Uterus (tissue), 3 donors: ENCODE measurements at regions not wholly inside any gene's neighbourhood (a gene's known extent, or its start where the extent isn't known, plus 50 kb on each side); places are given as distances from the start of the nearest gene placed in this dataset.

ENCODE experiments used
- DNase-seq, 2 donors: peaks; one replicate each; pipeline ENCODE4 v3.0.0-alpha.2; 2019 to 2020
- H3K27ac ChIP-seq, 2 donors: fragments of 200-600 bp; sonication (generic); 1 replicate in 1 of 2; 2 replicates in 1 of 2; pipeline ENCODE4 v1.5.1; 2016 to 2018
- H3K27me3 ChIP-seq, 2 donors: fragments of 200-600 bp; sonication (generic); one replicate each; pipeline ENCODE4 v1.5.1; 2018 to 2019; ENCODE audit warnings: control low read depth in 1 of 2
- H3K36me3 ChIP-seq, 2 donors: fragments of 200-600 bp; sonication (generic); one replicate each; pipeline ENCODE4 v1.5.1; 2019; ENCODE audit warnings: control low read depth in 1 of 2
- H3K4me1 ChIP-seq, 2 donors: fragments of 200-600 bp; sonication (generic); one replicate each; pipeline ENCODE4 v1.5.1; 2018 to 2019; ENCODE audit warnings: control low read depth in 1 of 2
- H3K4me3 ChIP-seq, 2 donors: fragments of 200-600 bp; sonication (generic); 1 replicate in 1 of 2; 2 replicates in 1 of 2; pipeline ENCODE4 v1.5.1; 2018 to 2019; ENCODE audit warnings: mild to moderate bottlenecking in 1 of 2
- H3K9me3 ChIP-seq, 2 donors: fragments of 200-600 bp; sonication (generic); one replicate each; pipeline ENCODE4 v1.5.1; 2019; ENCODE audit warnings: control low read depth in 1 of 2
- POLR2A ChIP-seq, 2 donors: fragments of 450-650 bp; IDR thresholded peaks; one replicate each; pipeline ENCODE4 v1.6.1; 2016; ENCODE audit warnings: antibody characterized with exemption in 2 of 2, mild to moderate bottlenecking in 1 of 2, moderate library complexity in 1 of 2
- intact Hi-C: fragments of 100-400 bp; cut with DNase I; formaldehyde crosslinking; loops from one replicate; pipeline ENCODE4 v1.15.1; 2023; ENCODE audit warnings: low total_unique reads
- TF ChIP-seq, protein P1 (sequence below), 4 experiments: fragments of 200-600 bp in 2 of 4; fragments of 450-650 bp in 2 of 4; sonication (generic) in 2 of 4; IDR thresholded peaks; one replicate each; pipeline ENCODE4 v1.5.1; 2016 to 2019; ENCODE audit warnings: antibody characterized with exemption in 4 of 4, mild to moderate bottlenecking in 2 of 4, moderate library complexity in 1 of 4
- donor health status: DM: yes; HTN: yes; CAD: no.

GRCh38 chr18:56065086-56065485, 477.1 kb upstream of the TCF4 start:
- Histone ChIP-seq H3K27ac (no peak overlapping the region), H3K27me3 (no peaks in the 10 kb centered on the region), H3K36me3 (no peaks in the 10 kb centered on the region), H3K9me3 (no peaks in the 10 kb centered on the region), H3K4me1 (no peaks in the 10 kb centered on the region), H3K4me3 (no peak overlapping the region)
- TF ChIP-seq, protein P1, sequence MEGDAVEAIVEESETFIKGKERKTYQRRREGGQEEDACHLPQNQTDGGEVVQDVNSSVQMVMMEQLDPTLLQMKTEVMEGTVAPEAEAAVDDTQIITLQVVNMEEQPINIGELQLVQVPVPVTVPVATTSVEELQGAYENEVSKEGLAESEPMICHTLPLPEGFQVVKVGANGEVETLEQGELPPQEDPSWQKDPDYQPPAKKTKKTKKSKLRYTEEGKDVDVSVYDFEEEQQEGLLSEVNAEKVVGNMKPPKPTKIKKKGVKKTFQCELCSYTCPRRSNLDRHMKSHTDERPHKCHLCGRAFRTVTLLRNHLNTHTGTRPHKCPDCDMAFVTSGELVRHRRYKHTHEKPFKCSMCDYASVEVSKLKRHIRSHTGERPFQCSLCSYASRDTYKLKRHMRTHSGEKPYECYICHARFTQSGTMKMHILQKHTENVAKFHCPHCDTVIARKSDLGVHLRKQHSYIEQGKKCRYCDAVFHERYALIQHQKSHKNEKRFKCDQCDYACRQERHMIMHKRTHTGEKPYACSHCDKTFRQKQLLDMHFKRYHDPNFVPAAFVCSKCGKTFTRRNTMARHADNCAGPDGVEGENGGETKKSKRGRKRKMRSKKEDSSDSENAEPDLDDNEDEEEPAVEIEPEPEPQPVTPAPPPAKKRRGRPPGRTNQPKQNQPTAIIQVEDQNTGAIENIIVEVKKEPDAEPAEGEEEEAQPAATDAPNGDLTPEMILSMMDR (IDR thresholded peaks at IDR 0.05): no peak
- TF ChIP-seq POLR2A (IDR thresholded peaks at IDR 0.05): no peak
- DNase-seq: no peak
- intact Hi-C loops: no loop called here

GRCh38 chr18:56062931-56063330, 474.9 kb upstream of the TCF4 start:
- no peak for DNase-seq
- Histone ChIP-seq H3K9me3 (no peaks in the 10 kb centered on the region), H3K27me3 (no peaks in the 10 kb centered on the region), H3K27ac (no peak overlapping the region), H3K36me3 (no peaks in the 10 kb centered on the region), H3K4me3 (no peak overlapping the region), H3K4me1 (no peaks in the 10 kb centered on the region)
- no peak for TF ChIP-seq POLR2A (IDR thresholded peaks at IDR 0.05)
- TF ChIP-seq, protein P1 (IDR thresholded peaks at IDR 0.05): no peak
- intact Hi-C loops: no loop called here

DNA sequence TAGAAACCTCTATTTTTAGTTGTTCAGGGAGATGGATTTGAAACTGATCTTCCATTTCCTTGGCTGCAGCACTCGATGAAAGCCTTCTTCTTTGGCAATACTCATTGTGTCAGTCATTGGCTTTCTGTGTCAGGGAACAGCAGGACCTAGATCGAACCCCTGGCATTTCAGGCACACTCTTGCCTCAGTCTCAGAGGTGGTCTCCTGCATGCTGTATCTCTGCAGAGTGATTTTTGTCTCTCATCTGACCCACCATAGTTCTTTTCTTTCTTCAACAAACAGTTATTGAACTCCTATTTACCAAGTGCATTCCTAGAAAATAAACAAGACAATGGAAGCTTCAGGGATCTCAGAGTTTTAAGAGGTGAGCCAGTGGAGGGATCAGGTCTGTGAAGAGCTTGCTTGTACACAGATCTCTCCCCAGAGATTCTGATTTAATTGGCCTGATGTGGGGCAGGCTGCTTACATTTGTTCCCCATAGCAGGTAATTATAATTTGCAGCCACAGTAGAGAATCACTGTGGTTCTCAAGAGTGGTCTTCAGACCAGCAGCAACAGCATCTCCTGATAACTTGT, 473.1 kb upstream of the TCF4 start:
- H3K4me3 ChIP-seq: no peak overlapping the region
- no peaks in the 10 kb centered on the region for H3K36me3 ChIP-seq
- TF ChIP-seq, protein P1 (IDR thresholded peaks at IDR 0.05): no peak
- no peak for TF ChIP-seq POLR2A (IDR thresholded peaks at IDR 0.05)
- no peaks in the 10 kb centered on the region for H3K4me1 ChIP-seq
- H3K27ac ChIP-seq: no peak overlapping the region
- intact Hi-C loops: no loop called here
- DNase-seq: no peak
- no peaks in the 10 kb centered on the region for H3K27me3 ChIP-seq
- H3K9me3 ChIP-seq: no peaks in the 10 kb centered on the region

GRCh38 chr18:56052202-56052601, 464.2 kb upstream of the TCF4 start:
- Histone ChIP-seq H3K4me1 (no peaks in the 10 kb centered on the region), H3K4me3 (no peak overlapping the region), H3K27ac (no peak overlapping the region), H3K27me3 (no peaks in the 10 kb centered on the region), H3K9me3 (peaks cover 0 to 4% of the 10 kb centered on the region in 2 donors), H3K36me3 (no peaks in the 10 kb centered on the region)
- no peak for DNase-seq
- no peak for TF ChIP-seq POLR2A (IDR thresholded peaks at IDR 0.05)
- TF ChIP-seq, protein P1 (IDR thresholded peaks at IDR 0.05): no peak
- intact Hi-C loops: no loop called here

DNA sequence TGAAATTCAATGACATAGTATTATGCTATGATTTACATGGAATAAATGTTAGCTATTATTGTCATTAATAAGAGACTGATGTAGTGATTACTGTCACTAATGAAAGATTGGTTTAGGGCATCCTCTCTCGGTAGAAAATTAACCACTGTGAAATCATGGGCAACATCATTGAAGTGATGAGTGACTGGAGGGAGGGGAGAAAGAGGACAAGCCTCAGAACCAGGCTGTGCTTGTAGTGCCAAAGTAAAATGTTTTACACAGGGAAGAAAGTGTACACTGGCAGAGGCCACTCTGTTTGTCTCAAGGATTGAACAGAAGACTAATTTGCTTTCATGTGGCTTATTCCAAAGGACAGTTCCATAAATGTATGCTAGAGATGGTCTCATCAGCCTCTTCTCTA, 456.2 kb upstream of the TCF4 start:
- Histone ChIP-seq H3K36me3 (no peaks in the 10 kb centered on the region), H3K4me1 (no peaks in the 10 kb centered on the region), H3K27me3 (no peaks in the 10 kb centered on the region), H3K27ac (no peak overlapping the region), H3K9me3 (peaks cover 0 to 4% of the 10 kb centered on the region in 2 donors), H3K4me3 (no peak overlapping the region)
- DNase-seq: no peak
- intact Hi-C loops: no loop called here
- TF ChIP-seq, protein P1 (IDR thresholded peaks at IDR 0.05): no peak
- TF ChIP-seq POLR2A (IDR thresholded peaks at IDR 0.05): no peak
